ENCODE measurements at regions not wholly inside any gene's neighbourhood (a gene's known extent, or its start where the extent isn't known, plus 50 kb on each side); places are given as distances from the start of the nearest gene placed in this dataset.

DNA sequence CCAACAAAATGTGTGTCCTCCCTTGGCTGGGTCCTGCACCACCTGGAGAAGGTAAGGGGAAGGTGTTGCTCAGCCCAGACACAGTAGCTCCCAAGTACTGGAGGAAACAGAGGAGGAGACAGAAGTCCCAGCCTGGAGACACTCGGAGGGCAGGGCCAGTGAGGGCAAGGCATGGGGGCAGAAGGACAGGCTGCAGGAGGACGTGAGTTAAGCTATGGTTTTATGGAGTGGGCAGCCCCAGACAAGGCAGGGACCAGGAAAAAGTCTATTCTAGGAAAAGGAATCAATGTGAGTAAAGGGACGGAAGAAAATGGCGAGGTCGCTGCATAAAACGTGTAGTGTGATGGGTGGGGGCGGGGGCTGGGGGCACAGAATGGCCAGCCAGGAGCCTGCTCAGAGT lies 210.1 kb upstream of the DIO3 start:
- TF ChIP-seq CTCF (IDR thresholded peaks at IDR 0.05) (no peak), POLR2A (IDR thresholded peaks at IDR 0.05) (no peak)
